ENCODE measurements at regions not wholly inside any gene's neighbourhood (a gene's known extent, or its start where the extent isn't known, plus 50 kb on each side); places are given as distances from the start of the nearest gene placed in this dataset.

DNA sequence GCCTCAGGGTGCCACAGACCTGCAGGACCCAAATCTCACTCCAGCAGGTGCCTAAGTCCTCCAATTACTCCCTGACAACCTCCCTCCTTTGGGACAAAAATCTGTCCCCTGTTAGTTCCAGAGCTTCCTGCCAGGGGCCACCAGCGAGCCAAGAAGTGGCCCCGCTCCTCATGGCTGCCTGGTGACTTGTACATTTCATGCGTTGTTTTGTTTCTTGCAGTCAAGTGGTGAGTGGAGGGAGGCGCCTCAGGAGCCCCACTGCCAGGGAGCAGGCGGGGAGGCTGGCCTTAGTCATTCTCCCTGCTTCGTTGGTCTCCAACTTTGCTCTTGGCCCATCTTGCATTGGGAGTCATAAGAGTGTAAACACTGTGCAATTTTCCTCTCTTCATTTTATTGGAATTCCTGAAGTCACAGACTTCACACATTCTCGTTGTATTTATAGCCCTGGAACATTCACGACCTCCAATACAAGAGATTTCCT is 81.3 kb downstream of the KCNF1 start:
- no peaks in the 10 kb centered on the region for H3K36me3 ChIP-seq (ENCODE audit: insufficient read depth, insufficient read length, low read length)
- H3K4me3 ChIP-seq (ENCODE audit: insufficient read length, low read depth): no peak overlapping the region
- no peaks in the 10 kb centered on the region for H3K9me3 ChIP-seq (ENCODE audit: insufficient read depth, low read length)
- TF ChIP-seq SUZ12 (IDR thresholded peaks at IDR 0.05; ENCODE audit: extremely low read depth, insufficient read depth, insufficient read length) (no peak), ZNF274 (IDR thresholded peaks at IDR 0.05; ENCODE audit: low read depth, low read length) (no peak), YY1 (IDR thresholded peaks at IDR 0.05; ENCODE audit: insufficient read depth, insufficient read length) (no peak)
- no peaks in the 10 kb centered on the region for H3K4me1 ChIP-seq (ENCODE audit: insufficient read depth, insufficient read length)
- H3K27me3 ChIP-seq (ENCODE audit: insufficient read depth, insufficient read length): no peaks in the 10 kb centered on the region
- DNase-seq (ENCODE audit: low read depth, low spot score): no peak
- no peak overlapping the region for H3K9ac ChIP-seq (ENCODE audit: insufficient read length, low read depth)

DNA sequence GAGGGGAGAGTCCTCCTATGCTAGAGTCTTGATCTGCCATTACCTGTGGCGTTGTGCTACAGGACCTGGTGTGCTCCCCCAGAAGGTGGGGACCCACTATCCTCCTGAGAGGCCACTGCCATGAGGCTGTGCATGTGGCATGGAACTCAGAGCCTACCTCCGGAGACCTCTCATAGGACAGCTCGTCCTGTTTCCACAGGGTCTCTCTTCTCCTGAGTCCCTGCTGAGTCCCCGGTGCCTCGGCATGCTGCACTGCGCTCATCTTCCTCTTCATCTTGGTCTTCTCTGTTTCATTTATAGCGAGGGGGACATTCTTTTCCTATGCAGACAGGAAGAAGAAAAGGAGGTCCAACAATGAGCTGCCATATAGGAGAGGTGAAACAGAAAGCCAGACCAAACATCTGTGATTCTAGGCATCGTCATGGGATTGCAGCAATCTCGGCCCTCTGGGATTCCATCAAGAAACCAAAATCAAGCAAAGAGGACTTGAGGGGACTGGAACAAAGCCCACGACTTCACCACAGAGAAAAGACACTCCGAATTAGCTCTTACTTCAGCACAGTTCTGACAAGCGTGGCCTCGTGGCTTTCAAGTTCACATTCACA is 83.7 kb downstream of the KCNF1 start:
- Histone ChIP-seq H3K4me1 (ENCODE audit: insufficient read depth, insufficient read length) (no peaks in the 10 kb centered on the region), H3K9me3 (ENCODE audit: insufficient read depth, low read length) (no peaks in the 10 kb centered on the region), H3K4me3 (ENCODE audit: insufficient read length, low read depth) (no peak overlapping the region), H3K9ac (ENCODE audit: insufficient read length, low read depth) (no peak overlapping the region), H3K27me3 (ENCODE audit: insufficient read depth, insufficient read length) (no peaks in the 10 kb centered on the region), H3K36me3 (ENCODE audit: insufficient read depth, insufficient read length, low read length) (no peaks in the 10 kb centered on the region)
- no peak for DNase-seq (ENCODE audit: low read depth, low spot score)
- no peak for TF ChIP-seq SUZ12 (IDR thresholded peaks at IDR 0.05; ENCODE audit: extremely low read depth, insufficient read depth, insufficient read length)
- no peak for TF ChIP-seq YY1 (IDR thresholded peaks at IDR 0.05; ENCODE audit: insufficient read depth, insufficient read length)

DNA sequence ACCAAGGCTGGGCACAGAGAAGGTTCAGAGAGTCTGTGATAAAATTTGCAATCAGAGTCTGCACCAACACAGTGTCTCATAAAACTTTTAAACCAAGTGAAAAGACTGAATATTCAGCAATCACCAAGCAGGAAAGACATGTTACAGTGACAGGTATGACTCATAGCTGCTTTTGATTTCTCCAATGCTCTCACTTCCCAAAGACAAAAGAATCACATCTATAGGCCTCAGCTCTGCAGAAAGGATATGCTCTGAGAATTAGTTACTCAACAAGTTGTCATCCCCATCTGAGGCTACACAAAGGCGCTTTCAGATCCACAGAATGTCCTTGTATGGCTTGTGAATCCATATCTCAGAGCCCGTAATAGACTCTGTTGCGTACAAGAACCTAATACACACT is 92.5 kb downstream of the KCNF1 start:
- Histone ChIP-seq H3K36me3 (ENCODE audit: insufficient read depth, insufficient read length, low read length) (no peaks in the 10 kb centered on the region), H3K27me3 (ENCODE audit: insufficient read depth, insufficient read length) (no peaks in the 10 kb centered on the region), H3K9ac (ENCODE audit: insufficient read length, low read depth) (no peak overlapping the region), H3K4me3 (ENCODE audit: insufficient read length, low read depth) (no peak overlapping the region), H3K4me1 (ENCODE audit: insufficient read depth, insufficient read length) (peaks cover 2% of the 10 kb centered on the region), H3K9me3 (ENCODE audit: insufficient read depth, low read length) (peaks cover 5% of the 10 kb centered on the region; the same call in 1 of the 2 replicates)
- DNase-seq (ENCODE audit: low read depth, low spot score): peak; percentile 11
- no peak for TF ChIP-seq ZNF274 (IDR thresholded peaks at IDR 0.05; ENCODE audit: low read depth, low read length)

DNA sequence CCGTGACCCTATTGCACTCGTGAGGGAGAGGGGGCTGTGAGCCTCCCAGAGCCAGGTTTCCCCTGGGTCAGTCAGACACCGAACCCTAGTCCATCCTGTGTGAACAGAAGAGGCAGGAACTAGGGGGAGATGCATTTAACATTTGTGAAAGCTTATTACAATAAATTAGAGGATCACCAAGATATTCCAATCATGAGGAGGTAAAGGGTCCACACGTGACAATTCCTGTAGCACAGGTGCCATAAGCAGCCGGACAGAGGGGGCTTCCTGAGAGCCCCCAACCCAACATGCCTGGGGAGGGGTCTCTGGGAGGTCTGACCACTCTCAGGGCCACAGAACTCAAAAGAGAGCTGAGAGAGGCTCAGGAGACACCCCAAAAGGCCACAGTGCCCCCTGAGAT is 93.3 kb downstream of the KCNF1 start:
- no peak overlapping the region for H3K4me3 ChIP-seq (ENCODE audit: insufficient read length, low read depth)
- no peak for DNase-seq (ENCODE audit: low read depth, low spot score)

DNA sequence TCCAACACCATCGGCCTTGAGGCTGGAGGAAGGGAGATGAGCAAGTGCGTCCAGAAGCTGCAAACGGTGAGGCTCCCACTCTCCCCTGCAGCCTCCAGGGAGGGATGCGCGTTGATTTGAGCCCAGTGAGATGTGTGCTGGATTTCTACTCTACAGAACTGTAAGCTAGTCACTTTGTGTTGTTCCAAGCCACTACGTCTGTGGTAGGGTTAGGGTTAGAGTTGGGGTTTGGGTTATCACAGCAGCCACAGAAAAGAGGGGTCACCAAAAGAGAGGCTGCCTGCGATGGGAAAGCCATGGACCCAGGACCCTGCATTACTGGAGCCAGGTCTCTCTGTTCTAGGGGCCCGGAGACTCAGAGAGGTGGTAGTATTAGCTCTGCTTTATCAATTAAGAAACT is 94.5 kb downstream of the KCNF1 start:
- Histone ChIP-seq H3K9ac (ENCODE audit: insufficient read length, low read depth) (no peak overlapping the region), H3K36me3 (ENCODE audit: insufficient read depth, insufficient read length, low read length) (no peaks in the 10 kb centered on the region), H3K4me3 (ENCODE audit: insufficient read length, low read depth) (no peak overlapping the region), H3K9me3 (ENCODE audit: insufficient read depth, low read length) (peaks cover 5% of the 10 kb centered on the region; the same call in 1 of the 2 replicates), H3K27me3 (ENCODE audit: insufficient read depth, insufficient read length) (no peaks in the 10 kb centered on the region), H3K4me1 (ENCODE audit: insufficient read depth, insufficient read length) (peaks cover 4% of the 10 kb centered on the region)
- TF ChIP-seq YY1 (IDR thresholded peaks at IDR 0.05; ENCODE audit: insufficient read depth, insufficient read length): no peak
- TF ChIP-seq ZNF274 (IDR thresholded peaks at IDR 0.05; ENCODE audit: low read depth, low read length): no peak
- TF ChIP-seq SUZ12 (IDR thresholded peaks at IDR 0.05; ENCODE audit: extremely low read depth, insufficient read depth, insufficient read length): no peak
- no peak for DNase-seq (ENCODE audit: low read depth, low spot score)

More for the DNA sequence above, 93.3 kb downstream of the KCNF1 start:
- TF ChIP-seq YY1 (IDR thresholded peaks at IDR 0.05; ENCODE audit: insufficient read depth, insufficient read length) (no peak), ZNF274 (IDR thresholded peaks at IDR 0.05; ENCODE audit: low read depth, low read length) (no peak)
- Histone ChIP-seq H3K9me3 (ENCODE audit: insufficient read depth, low read length) (peaks cover 5% of the 10 kb centered on the region; the same call in 1 of the 2 replicates), H3K36me3 (ENCODE audit: insufficient read depth, insufficient read length, low read length) (no peaks in the 10 kb centered on the region), H3K27me3 (ENCODE audit: insufficient read depth, insufficient read length) (no peaks in the 10 kb centered on the region), H3K9ac (ENCODE audit: insufficient read length, low read depth) (no peak overlapping the region), H3K4me1 (ENCODE audit: insufficient read depth, insufficient read length) (peaks cover 4% of the 10 kb centered on the region)

DNA sequence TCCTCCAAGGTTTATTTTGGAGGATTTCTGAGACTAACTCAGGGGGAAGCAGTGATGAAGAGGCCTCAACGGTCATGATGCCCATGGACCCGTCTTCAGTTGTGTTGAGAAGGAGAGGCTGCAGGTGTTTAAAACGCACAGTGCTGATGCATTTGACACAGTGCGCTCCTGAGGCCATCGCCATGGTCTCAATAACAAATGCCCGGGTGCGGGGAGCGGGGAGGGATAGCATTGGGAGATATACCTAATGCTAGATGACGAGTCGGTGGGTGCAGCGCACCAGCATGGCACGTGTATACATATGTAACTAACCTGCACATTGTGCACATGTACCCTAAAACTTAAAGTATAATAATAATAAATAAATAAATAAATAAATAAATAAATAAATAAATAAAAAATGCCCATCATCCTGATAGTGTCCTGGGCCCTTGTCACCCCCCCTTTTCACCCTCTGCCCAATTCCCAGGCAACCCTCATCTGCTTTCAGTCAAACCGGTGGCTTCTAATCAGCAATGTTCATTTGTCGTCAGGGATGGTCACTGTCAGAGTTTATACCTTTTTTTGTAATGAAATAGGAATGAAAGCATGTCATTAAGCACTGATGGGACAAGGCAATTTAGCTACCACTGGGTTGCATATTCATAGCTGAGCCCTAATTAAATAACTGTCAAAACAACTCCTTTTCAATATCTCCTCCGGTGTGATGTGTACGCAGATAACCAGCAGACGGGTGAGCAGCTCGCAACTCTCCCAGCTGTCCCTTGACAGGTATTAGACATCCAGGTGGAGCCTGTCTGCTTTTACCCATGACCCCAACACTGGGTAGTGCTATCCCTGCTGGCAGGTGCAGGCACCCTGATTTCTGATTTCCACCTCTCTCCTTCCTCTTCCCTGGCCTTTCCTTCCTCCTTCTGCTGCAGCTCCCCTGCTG is 95.9 kb downstream of the KCNF1 start:
- Histone ChIP-seq H3K36me3 (ENCODE audit: insufficient read depth, insufficient read length, low read length) (no peaks in the 10 kb centered on the region), H3K4me3 (ENCODE audit: insufficient read length, low read depth) (no peak overlapping the region), H3K4me1 (ENCODE audit: insufficient read depth, insufficient read length) (peaks cover 4% of the 10 kb centered on the region), H3K9ac (ENCODE audit: insufficient read length, low read depth) (no peak overlapping the region), H3K27me3 (ENCODE audit: insufficient read depth, insufficient read length) (no peaks in the 10 kb centered on the region), H3K9me3 (ENCODE audit: insufficient read depth, low read length) (peaks cover under 1% of the 10 kb centered on the region; the same call in 1 of the 2 replicates)
- TF ChIP-seq ZNF274 (IDR thresholded peaks at IDR 0.05; ENCODE audit: low read depth, low read length): no peak
- TF ChIP-seq SUZ12 (IDR thresholded peaks at IDR 0.05; ENCODE audit: extremely low read depth, insufficient read depth, insufficient read length): no peak
- no peak for TF ChIP-seq YY1 (IDR thresholded peaks at IDR 0.05; ENCODE audit: insufficient read depth, insufficient read length)
- DNase-seq (ENCODE audit: low read depth, low spot score): no peak

DNA sequence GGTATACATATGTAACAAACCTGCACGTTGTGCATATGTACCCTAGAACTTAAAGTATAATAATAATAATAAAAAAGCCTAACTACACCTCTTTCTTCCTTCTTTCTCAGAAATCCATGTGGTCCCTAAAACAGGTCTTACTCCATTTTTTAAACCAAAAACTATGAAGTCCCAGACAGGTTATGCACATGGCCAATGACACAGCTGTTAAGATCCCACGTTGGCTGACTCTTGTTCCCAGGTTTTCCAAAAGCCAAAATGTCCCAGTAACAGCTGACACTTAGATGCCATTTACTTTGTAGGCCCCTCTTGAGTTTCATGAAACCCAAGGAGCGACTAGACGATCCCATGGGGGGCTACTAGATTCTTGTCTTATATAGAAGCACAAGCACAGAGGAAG is 97.0 kb downstream of the KCNF1 start:
- H3K9ac ChIP-seq (ENCODE audit: insufficient read length, low read depth): no peak overlapping the region
- H3K9me3 ChIP-seq (ENCODE audit: insufficient read depth, low read length): no peaks in the 10 kb centered on the region
- H3K27me3 ChIP-seq (ENCODE audit: insufficient read depth, insufficient read length): no peaks in the 10 kb centered on the region
- H3K4me1 ChIP-seq (ENCODE audit: insufficient read depth, insufficient read length): peaks cover 4% of the 10 kb centered on the region
- TF ChIP-seq SUZ12 (IDR thresholded peaks at IDR 0.05; ENCODE audit: extremely low read depth, insufficient read depth, insufficient read length): no peak
- no peak for TF ChIP-seq ZNF274 (IDR thresholded peaks at IDR 0.05; ENCODE audit: low read depth, low read length)
- TF ChIP-seq YY1 (IDR thresholded peaks at IDR 0.05; ENCODE audit: insufficient read depth, insufficient read length): no peak
- no peaks in the 10 kb centered on the region for H3K36me3 ChIP-seq (ENCODE audit: insufficient read depth, insufficient read length, low read length)
- no peak overlapping the region for H3K4me3 ChIP-seq (ENCODE audit: insufficient read length, low read depth)
- no peak for DNase-seq (ENCODE audit: low read depth, low spot score)

All from NT2/D1 (cell line).